Activated CD4-positive, alpha-beta T cell treated with anti-CD3 and anti-CD28 coated beads for 36 hours (primary cell): ENCODE measurements at regions not wholly inside any gene's neighbourhood (a gene's known extent, or its start where the extent isn't known, plus 50 kb on each side); places are given as distances from the start of the nearest gene placed in this dataset.

ENCODE experiments used
- ATAC-seq: fragments of 200-7000 bp; cut with Tn5 transposase; one replicate; pipeline ENCODE4 v1.10.0; 2021; ENCODE audit warnings: mild to moderate bottlenecking, moderate library complexity
- CTCF ChIA-PET: fragments of 350-600 bp; sonication (Branson Sonifier 250); formaldehyde crosslinking; loops from one replicate; lab custom pipeline; 2021; ENCODE audit warnings: antibody characterized with exemption; lab: Charles Lee
- POLR2A ChIA-PET: fragments of 350-600 bp; sonication (Branson Sonifier 250); formaldehyde crosslinking; loops from one replicate; lab custom pipeline; 2021; ENCODE audit warnings: antibody characterized with exemption, inconsistent platforms; lab: Charles Lee
- DNase-seq: peaks from one replicate; pipeline ENCODE4 v3.0.0-alpha.2; 2020
- H3K27ac Mint-ChIP-seq: one replicate; pipeline ENCODE4 v1.8.0; 2021; ENCODE audit warnings: mixed read lengths
- H3K27me3 Mint-ChIP-seq: one replicate; pipeline ENCODE4 v1.8.0; 2021; ENCODE audit warnings: mixed read lengths
- H3K36me3 Mint-ChIP-seq: one replicate; pipeline ENCODE4 v1.8.0; 2021; ENCODE audit warnings: low read depth, mixed read lengths
- H3K4me1 Mint-ChIP-seq: one replicate; pipeline ENCODE4 v1.8.0; 2021; ENCODE audit warnings: mixed read lengths
- H3K4me3 Mint-ChIP-seq: one replicate; pipeline ENCODE4 v1.8.0; 2021; ENCODE audit warnings: mild to moderate bottlenecking, moderate library complexity, mixed read lengths
- H3K9me3 Mint-ChIP-seq: one replicate; pipeline ENCODE4 v1.8.0; 2021; ENCODE audit warnings: low read depth, mixed read lengths
- intact Hi-C, 2 experiments: fragments of 100-400 bp; cut with DNase I in 1 of 2; cut with micrococcal nuclease in 1 of 2; formaldehyde crosslinking; loops; one replicate each; pipeline versions ENCODE4 v1.14.2 to v1.15.1; 2022 to 2024; cut with DNase I, micrococcal nuclease

GRCh38 chr4:24174602-24175001, 284.8 kb upstream of the PPARGC1A start:
- no peak overlapping the region for H3K27ac Mint-ChIP-seq
- intact Hi-C loops = no loop called here
- H3K9me3 Mint-ChIP-seq = peaks cover 7% of the 10 kb centered on the region
- H3K4me3 Mint-ChIP-seq = no peak overlapping the region
- POLR2A ChIA-PET = no interaction called here
- DNase-seq (no peak), ATAC-seq (no peak)
- CTCF ChIA-PET = no interaction called here
- H3K36me3 Mint-ChIP-seq = no peaks in the 10 kb centered on the region
- H3K4me1 Mint-ChIP-seq = no peaks in the 10 kb centered on the region
- peaks cover 2% of the 10 kb centered on the region for H3K27me3 Mint-ChIP-seq

DNA sequence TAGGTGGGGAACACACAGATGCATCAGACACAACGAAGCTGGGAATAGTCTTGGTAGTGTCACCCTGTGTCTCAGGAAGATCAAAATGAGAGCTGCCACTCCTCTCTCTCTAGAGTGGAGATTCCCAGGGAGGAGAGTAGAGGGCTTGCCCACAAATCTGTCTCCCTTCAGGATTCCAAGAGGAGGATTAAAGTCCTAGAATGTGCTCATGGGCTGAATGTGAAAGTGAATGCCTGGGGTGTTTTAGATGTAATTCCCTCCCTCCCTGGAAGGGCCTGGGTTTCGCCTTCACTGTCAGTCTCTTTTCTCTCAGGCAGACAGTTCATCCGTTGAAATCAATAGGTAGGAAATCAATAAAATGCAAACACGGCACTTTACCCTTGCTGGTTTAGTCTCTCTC, 282.6 kb upstream of the PPARGC1A start:
- no peaks in the 10 kb centered on the region for H3K36me3 Mint-ChIP-seq
- peaks cover 4% of the 10 kb centered on the region for H3K9me3 Mint-ChIP-seq
- H3K27me3 Mint-ChIP-seq = peaks cover 2% of the 10 kb centered on the region
- no peaks in the 10 kb centered on the region for H3K4me1 Mint-ChIP-seq
- intact Hi-C loops = no loop called here
- CTCF ChIA-PET = interaction anchor here (0.6 kb wide), 1 partner anchor 137 kb away, joined by 3 read pairs; no protein-coding TSS in a partner anchor
- DNase-seq = no peak
- H3K27ac Mint-ChIP-seq = no peak overlapping the region
- POLR2A ChIA-PET = no interaction called here
- H3K4me3 Mint-ChIP-seq = no peak overlapping the region
- no peak for ATAC-seq

DNA sequence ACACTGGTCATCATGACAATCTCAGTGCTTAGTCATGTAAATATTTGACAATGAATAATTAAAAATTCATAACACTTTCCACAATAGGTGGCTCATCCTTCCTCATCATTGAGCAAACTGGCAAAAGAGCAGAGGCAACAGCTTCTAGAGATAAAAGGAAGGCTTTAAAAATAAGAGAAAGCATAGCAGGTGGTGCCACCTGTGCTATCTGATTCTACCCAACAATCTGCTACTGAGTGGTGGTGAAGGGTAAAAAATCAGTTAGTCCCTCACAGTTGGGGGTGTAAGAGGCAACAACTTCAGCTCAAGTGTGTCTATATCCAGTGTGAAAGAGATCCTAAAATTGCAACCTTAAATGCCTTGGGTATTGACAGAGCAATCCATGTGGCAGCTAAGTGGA, 280.1 kb upstream of the PPARGC1A start:
- DNase-seq (no peak), ATAC-seq (no peak)
- no peak overlapping the region for H3K27ac Mint-ChIP-seq
- H3K4me1 Mint-ChIP-seq = no peaks in the 10 kb centered on the region
- H3K36me3 Mint-ChIP-seq = no peaks in the 10 kb centered on the region
- H3K27me3 Mint-ChIP-seq = peaks cover 2% of the 10 kb centered on the region
- intact Hi-C loops = no loop called here
- no peak overlapping the region for H3K4me3 Mint-ChIP-seq
- H3K9me3 Mint-ChIP-seq = no peaks in the 10 kb centered on the region
- CTCF ChIA-PET = interaction anchor here (0.6 kb wide), 1 partner anchor 14 kb away, joined by 4 read pairs; no protein-coding TSS in a partner anchor
- POLR2A ChIA-PET = no interaction called here

DNA sequence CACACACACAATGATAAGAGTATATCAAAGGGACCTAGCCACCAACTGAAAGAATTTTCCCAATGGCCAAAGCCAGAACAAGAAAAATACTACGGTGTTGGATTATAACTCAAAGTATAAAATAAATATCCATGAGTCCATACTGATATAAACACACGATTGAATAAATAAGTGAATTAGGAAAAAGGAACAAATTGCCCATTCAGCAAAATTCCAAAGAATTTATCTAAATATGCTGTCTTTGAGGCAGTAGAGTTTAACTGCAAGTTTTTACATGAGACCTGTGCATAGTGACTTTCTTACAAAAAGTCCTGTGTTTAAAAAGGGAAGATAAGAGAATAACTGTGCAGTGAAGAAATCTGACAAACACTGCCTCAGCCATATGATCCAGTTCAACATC, 278.8 kb upstream of the PPARGC1A start:
- ATAC-seq = no peak
- H3K4me1 Mint-ChIP-seq = no peaks in the 10 kb centered on the region
- peaks cover 2% of the 10 kb centered on the region for H3K27me3 Mint-ChIP-seq
- no peaks in the 10 kb centered on the region for H3K9me3 Mint-ChIP-seq
- DNase-seq = no peak
- POLR2A ChIA-PET = no interaction called here
- H3K36me3 Mint-ChIP-seq = no peaks in the 10 kb centered on the region
- CTCF ChIA-PET = no interaction called here
- no peak overlapping the region for H3K4me3 Mint-ChIP-seq
- H3K27ac Mint-ChIP-seq = no peak overlapping the region
- intact Hi-C loops = no loop called here

- Mint-ChIP-seq H3K27ac (no peak overlapping the region), H3K27me3 (peaks cover 2% of the 10 kb centered on the region), H3K36me3 (no peaks in the 10 kb centered on the region), H3K4me3 (no peak overlapping the region), H3K4me1 (no peaks in the 10 kb centered on the region), H3K9me3 (peaks cover under 1% of the 10 kb centered on the region)
- ChIA-PET POLR2A (no interaction called here), CTCF (no interaction called here)
- ATAC-seq (no peak), DNase-seq (no peak)
- intact Hi-C loops = no loop called here
Observed at GRCh38 chr4:24166501-24166900, 276.7 kb upstream of the PPARGC1A start.

DNA sequence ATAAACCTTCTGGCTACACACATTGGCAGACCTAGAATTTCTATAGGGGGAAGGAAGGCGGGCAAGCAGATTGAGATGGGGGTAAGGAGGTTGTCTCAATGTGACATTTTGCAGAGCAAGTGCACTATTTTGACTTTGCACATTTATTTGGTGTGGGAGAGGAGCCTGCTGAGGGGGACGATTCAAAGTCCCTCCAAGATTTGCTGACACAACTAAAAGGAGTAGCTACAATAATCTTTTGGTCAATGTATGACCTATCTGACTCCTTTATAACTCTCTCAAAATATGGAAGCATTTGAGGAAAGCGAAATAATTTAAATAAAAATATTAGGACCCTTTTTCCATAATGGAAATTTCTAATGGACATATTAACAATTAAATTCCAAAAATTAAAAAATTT, 274.9 kb upstream of the PPARGC1A start:
- intact Hi-C loops = no loop called here
- ATAC-seq = no peak

GRCh38 chr4:24164054-24164693, 274.3 kb upstream of the PPARGC1A start:
- Mint-ChIP-seq H3K4me1 (no peaks in the 10 kb centered on the region), H3K27ac (no peak overlapping the region), H3K36me3 (no peaks in the 10 kb centered on the region), H3K9me3 (peaks cover 3% of the 10 kb centered on the region), H3K4me3 (no peak overlapping the region), H3K27me3 (no peaks in the 10 kb centered on the region)
- DNase-seq (no peak), ATAC-seq (no peak)
- CTCF ChIA-PET = interaction anchor here (0.6 kb wide), 1 partner anchor 8 kb away, joined by 3 read pairs; no protein-coding TSS in a partner anchor
- POLR2A ChIA-PET = no interaction called here
- intact Hi-C loops = no loop called here

More for the DNA sequence above, 274.9 kb upstream of the PPARGC1A start:
- POLR2A ChIA-PET = no interaction called here
- no peaks in the 10 kb centered on the region for H3K4me1 Mint-ChIP-seq
- no peak overlapping the region for H3K27ac Mint-ChIP-seq
- no peak overlapping the region for H3K4me3 Mint-ChIP-seq
- CTCF ChIA-PET = no interaction called here
- H3K27me3 Mint-ChIP-seq = no peaks in the 10 kb centered on the region
- H3K36me3 Mint-ChIP-seq = no peaks in the 10 kb centered on the region
- no peak for DNase-seq
- H3K9me3 Mint-ChIP-seq = peaks cover 3% of the 10 kb centered on the region

- POLR2A ChIA-PET = no interaction called here
- Mint-ChIP-seq H3K9me3 (peaks cover 3% of the 10 kb centered on the region), H3K4me3 (no peak overlapping the region), H3K4me1 (no peaks in the 10 kb centered on the region), H3K36me3 (no peaks in the 10 kb centered on the region), H3K27ac (no peak overlapping the region), H3K27me3 (no peaks in the 10 kb centered on the region)
- DNase-seq (no peak), ATAC-seq (no peak)
- intact Hi-C loops = no loop called here
- CTCF ChIA-PET = no interaction called here
Observed at GRCh38 chr4:24163314-24163713, 273.5 kb upstream of the PPARGC1A start.

DNA sequence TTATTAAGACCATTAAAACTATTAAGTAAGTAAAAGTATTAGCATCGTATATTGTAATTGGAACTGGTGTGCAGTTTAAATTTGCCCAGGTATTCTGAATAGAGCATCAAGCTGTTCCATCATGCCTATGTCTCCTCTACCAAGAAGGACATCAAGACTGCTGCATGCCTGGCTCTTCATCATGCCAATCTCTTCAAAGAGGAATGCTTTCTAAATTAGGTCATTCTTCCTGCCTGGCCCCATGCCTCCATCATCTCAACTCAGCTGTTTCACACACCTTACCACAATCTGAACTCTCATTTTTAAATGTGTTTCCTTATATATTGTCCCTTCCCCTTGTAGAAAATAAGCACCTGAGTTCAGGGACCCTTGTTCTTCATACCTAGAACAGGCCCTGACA, 270.5 kb upstream of the PPARGC1A start:
- Mint-ChIP-seq H3K4me1 (no peaks in the 10 kb centered on the region), H3K4me3 (no peak overlapping the region), H3K27ac (no peak overlapping the region), H3K36me3 (no peaks in the 10 kb centered on the region), H3K9me3 (peaks cover 3% of the 10 kb centered on the region), H3K27me3 (no peaks in the 10 kb centered on the region)
- ChIA-PET CTCF (no interaction called here), POLR2A (no interaction called here)
- intact Hi-C loops = no loop called here
- ATAC-seq (no peak), DNase-seq (no peak)

DNA sequence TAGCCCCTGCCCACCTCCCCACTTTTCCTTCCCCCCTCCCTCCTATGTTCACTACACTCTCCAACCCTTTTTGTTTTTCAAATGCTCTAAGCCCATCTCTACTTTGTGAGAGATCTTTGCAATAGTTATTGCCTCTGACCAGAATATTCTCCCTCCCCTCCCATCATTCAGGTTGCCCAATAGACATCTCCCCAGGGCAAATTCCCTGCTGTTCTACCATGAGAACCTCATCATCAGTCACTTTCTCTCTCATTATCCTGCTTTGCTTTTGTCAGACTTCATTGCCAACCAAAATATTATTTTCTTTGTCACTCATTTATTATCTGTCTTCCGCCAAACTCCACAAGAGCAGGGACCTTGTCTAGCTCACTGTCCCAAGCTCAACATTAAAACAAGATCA, 268.2 kb upstream of the PPARGC1A start:
- ChIA-PET CTCF (no interaction called here), POLR2A (no interaction called here)
- Mint-ChIP-seq H3K9me3 (peaks cover 3% of the 10 kb centered on the region), H3K27me3 (no peaks in the 10 kb centered on the region), H3K4me3 (no peak overlapping the region), H3K36me3 (no peaks in the 10 kb centered on the region), H3K27ac (no peak overlapping the region), H3K4me1 (no peaks in the 10 kb centered on the region)
- DNase-seq (no peak), ATAC-seq (no peak)
- intact Hi-C loops = no loop called here

DNA sequence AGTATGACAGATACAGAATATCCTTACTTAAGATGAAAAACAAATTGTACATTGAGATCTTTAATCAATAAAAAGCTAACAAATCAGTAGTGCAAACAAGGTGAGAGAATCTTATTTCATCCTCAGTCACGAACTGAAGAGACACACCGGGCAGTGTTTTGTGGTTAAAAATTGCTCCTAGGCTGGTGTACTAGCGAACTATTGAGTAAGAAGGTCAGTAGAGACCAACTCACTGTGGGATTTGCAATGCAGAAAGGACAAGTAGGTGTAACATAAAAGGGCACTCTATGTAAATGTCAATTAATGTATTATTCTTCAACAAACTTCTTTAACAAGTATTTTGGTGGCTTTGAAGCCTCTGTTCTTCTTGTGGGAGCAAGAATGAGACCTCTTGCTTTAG, 260.2 kb upstream of the PPARGC1A start:
- DNase-seq (no peak), ATAC-seq (no peak)
- intact Hi-C loops = no loop called here
- POLR2A ChIA-PET = no interaction called here
- no peaks in the 10 kb centered on the region for H3K27me3 Mint-ChIP-seq
- H3K9me3 Mint-ChIP-seq = no peaks in the 10 kb centered on the region
- CTCF ChIA-PET = no interaction called here
- H3K4me3 Mint-ChIP-seq = no peak overlapping the region
- no peak overlapping the region for H3K27ac Mint-ChIP-seq
- H3K4me1 Mint-ChIP-seq = no peaks in the 10 kb centered on the region
- H3K36me3 Mint-ChIP-seq = no peaks in the 10 kb centered on the region

- intact Hi-C loops = no loop called here
- ATAC-seq (no peak), DNase-seq (no peak)
- no peak overlapping the region for H3K27ac Mint-ChIP-seq
- peaks cover 2% of the 10 kb centered on the region for H3K27me3 Mint-ChIP-seq
- H3K9me3 Mint-ChIP-seq = no peaks in the 10 kb centered on the region
- CTCF ChIA-PET = no interaction called here
- no peaks in the 10 kb centered on the region for H3K4me1 Mint-ChIP-seq
- POLR2A ChIA-PET = no interaction called here
- no peak overlapping the region for H3K4me3 Mint-ChIP-seq
- no peaks in the 10 kb centered on the region for H3K36me3 Mint-ChIP-seq
Observed at GRCh38 chr4:24146127-24146526, 256.3 kb upstream of the PPARGC1A start.
